Spleen (tissue), 11 donors: ENCODE measurements at regions not wholly inside any gene's neighbourhood (a gene's known extent, or its start where the extent isn't known, plus 50 kb on each side); places are given as distances from the start of the nearest gene placed in this dataset.

ENCODE experiments used
- DNase-seq: peaks from one replicate; pipeline ENCODE4 v3.0.0-alpha.2; 2020
- H3K27ac ChIP-seq, 8 donors: fragments of 200-600 bp; sonication (generic) in 7 of 8; 1 replicate in 4 of 8; 2 replicates in 4 of 8; pipeline versions ENCODE4 v1.5.0 to v1.8.0; 2016 to 2021; ENCODE audit warnings: inconsistent platforms in 4 of 8, mild to moderate bottlenecking in 4 of 8, moderate library complexity in 1 of 8
- H3K27me3 ChIP-seq, 7 donors: fragments of 200-600 bp; sonication (generic) in 6 of 7; replicated peaks in 1 of 7; 1 replicate in 4 of 7; 2 replicates in 3 of 7; pipeline versions ENCODE4 v1.5.0 to v1.8.0; 2016 to 2021; ENCODE audit warnings: inconsistent platforms in 3 of 7, mild to moderate bottlenecking in 1 of 7
- H3K36me3 ChIP-seq, 6 donors: fragments of 200-600 bp; sonication (generic) in 5 of 6; 1 replicate in 4 of 6; 2 replicates in 2 of 6; pipeline versions ENCODE4 v1.5.0 to v1.8.0; 2016 to 2021; ENCODE audit warnings: inconsistent platforms in 2 of 6
- H3K4me1 ChIP-seq, 6 donors: fragments of 200-600 bp; sonication (generic) in 5 of 6; 1 replicate in 3 of 6; 2 replicates in 3 of 6; pipeline versions ENCODE4 v1.5.0 to v1.8.0; 2016 to 2021; ENCODE audit warnings: inconsistent platforms in 3 of 6
- H3K4me3 ChIP-seq, 8 donors: fragments of 200-600 bp; sonication (generic) in 7 of 8; 1 replicate in 4 of 8; 2 replicates in 4 of 8; pipeline versions ENCODE4 v1.5.0 to v1.8.0; 2016 to 2021; ENCODE audit warnings: inconsistent platforms in 4 of 8, mild to moderate bottlenecking in 4 of 8, moderate library complexity in 2 of 8
- H3K9me3 ChIP-seq, 8 donors: fragments of 200-600 bp; sonication (generic) in 7 of 8; 1 replicate in 4 of 8; 2 replicates in 4 of 8; pipeline versions ENCODE4 v1.5.0 to v1.8.0; 2016 to 2021; ENCODE audit warnings: inconsistent platforms in 4 of 8
- CTCF ChIP-seq, 11 experiments: fragments of 200-600 bp in 7 of 11; fragments of 450-650 bp in 4 of 11; sonication (generic) in 4 of 11; IDR thresholded peaks in 8 of 11; conservative IDR thresholded peaks in 3 of 11; 1 replicate in 7 of 11; 2 replicates in 4 of 11; pipeline versions ENCODE4 v1.4.0 to v1.8.0; 2016 to 2021; ENCODE audit warnings: antibody characterized with exemption in 11 of 11, inconsistent platforms in 4 of 11, mild to moderate bottlenecking in 1 of 11
- POLR2A ChIP-seq, 3 donors: fragments of 450-650 bp; IDR thresholded peaks; one replicate each; pipeline ENCODE4 v1.5.1; 2017; ENCODE audit warnings: antibody characterized with exemption in 3 of 3, mild to moderate bottlenecking in 1 of 3
- POLR2AphosphoS5 ChIP-seq, 3 donors: sonication (generic); formaldehyde crosslinking; IDR thresholded peaks; one replicate each; pipeline ENCODE4 v1.5.1; 2017; ENCODE audit warnings: antibody characterized with exemption in 3 of 3
- WGBS, 5 donors: extraction: QIAGEN DNeasy Blood & Tissue Kit in 3 of 5; methylation state at CpG; one replicate each; pipeline versions ENCODE4 v1.1.5 to v1.1.7; 2013 to 2018; 5-methylcytosine and 5-hydroxymethylcytosine counted together
- intact Hi-C: fragments of 100-400 bp; cut with DNase I; formaldehyde crosslinking; loops from one replicate; pipeline ENCODE4 v1.15.0; 2023; ENCODE audit warnings: low total_unique reads
- donor health status: healthy with polysubstance abuse.
- donor health status: DM: no; HTN: no; CAD: no; lungs with moderate emphysema.
- donor health status: DM: no; HTN: no; CAD: no.
- donor health status: Bipolar disorder and iron deficiency.
- donor health status: healthy.
- donor health status: DM: no; HTN: no; CAD: no.
- donor health status: DM: yes; HTN: yes; CAD: no.

GRCh38 chr6:112690497-112691202 lies 343.5 kb downstream of the RFPL4B start:
- 70 to 79% (median 74%) methylated on average over 6 of the region's 6 CpGs for WGBS, 5 donors
- no peak for DNase-seq
- H3K4me3 ChIP-seq = no peak overlapping the region
- TF ChIP-seq POLR2A (IDR thresholded peaks at IDR 0.05) (no peak), CTCF (IDR thresholded peaks at IDR 0.05 in 8 of 11, conservative IDR thresholded peaks at IDR 0.05 in 3 of 11) (no peak), POLR2AphosphoS5 (IDR thresholded peaks at IDR 0.05) (no peak)
- peak overlapping the region in 1 of 8 donors; percentile 4 for H3K27ac ChIP-seq
- no peaks in the 10 kb centered on the region for H3K36me3 ChIP-seq
- H3K9me3 ChIP-seq = peaks cover 0 to 3% (median 0%) of the 10 kb centered on the region in 8 donors
- intact Hi-C loops = no loop called here
- no peaks in the 10 kb centered on the region for H3K27me3 ChIP-seq
- H3K4me1 ChIP-seq = no peaks in the 10 kb centered on the region

GRCh38 chr6:112691289-112691688 lies 344.2 kb downstream of the RFPL4B start:
- TF ChIP-seq POLR2A (IDR thresholded peaks at IDR 0.05) = no peak
- DNase-seq = no peak
- H3K4me3 ChIP-seq = no peak overlapping the region
- intact Hi-C loops = no loop called here
- 15 to 53% (median 26%) methylated on average over 1 of the region's 1 CpG for WGBS, 5 donors
- no peak overlapping the region for H3K27ac ChIP-seq
- no peaks in the 10 kb centered on the region for H3K27me3 ChIP-seq
- no peaks in the 10 kb centered on the region for H3K36me3 ChIP-seq
- peaks cover 0 to 3% (median 0%) of the 10 kb centered on the region in 8 donors for H3K9me3 ChIP-seq
- H3K4me1 ChIP-seq = no peaks in the 10 kb centered on the region

GRCh38 chr6:112695001-112695400 lies 347.9 kb downstream of the RFPL4B start:
- 56 to 85% (median 71%) methylated on average over 2 of the region's 2 CpGs for WGBS, 5 donors
- H3K36me3 ChIP-seq = no peaks in the 10 kb centered on the region
- H3K9me3 ChIP-seq = peaks cover 0 to 6% (median 0%) of the 10 kb centered on the region in 8 donors
- TF ChIP-seq CTCF (IDR thresholded peaks at IDR 0.05 in 8 of 11, conservative IDR thresholded peaks at IDR 0.05 in 3 of 11) (no peak), POLR2A (IDR thresholded peaks at IDR 0.05) (no peak), POLR2AphosphoS5 (IDR thresholded peaks at IDR 0.05) (no peak)
- intact Hi-C loops = no loop called here
- no peaks in the 10 kb centered on the region for H3K4me1 ChIP-seq
- no peak overlapping the region for H3K4me3 ChIP-seq
- DNase-seq = no peak
- H3K27ac ChIP-seq = no peak overlapping the region
- no peaks in the 10 kb centered on the region for H3K27me3 ChIP-seq

- WGBS, 5 donors = 89 to 98% (median 94%) methylated on average over 4 of the region's 4 CpGs
- intact Hi-C loops = no loop called here
- Histone ChIP-seq H3K4me3 (no peak overlapping the region), H3K9me3 (peaks cover 0 to 6% (median 0%) of the 10 kb centered on the region in 8 donors), H3K27me3 (no peaks in the 10 kb centered on the region), H3K36me3 (no peaks in the 10 kb centered on the region), H3K27ac (no peak overlapping the region), H3K4me1 (no peaks in the 10 kb centered on the region)
- TF ChIP-seq POLR2AphosphoS5 (IDR thresholded peaks at IDR 0.05) (no peak), CTCF (IDR thresholded peaks at IDR 0.05 in 8 of 11, conservative IDR thresholded peaks at IDR 0.05 in 3 of 11) (no peak), POLR2A (IDR thresholded peaks at IDR 0.05) (no peak)
- DNase-seq = no peak
These were observed 350.1 kb downstream of the RFPL4B start for GRCh38 chr6:112697265-112697664.
